SU-DHL-6 (cell line): ENCODE measurements at regions not wholly inside any gene's neighbourhood (a gene's known extent, or its start where the extent isn't known, plus 50 kb on each side); places are given as distances from the start of the nearest gene placed in this dataset.

Experiments
- CTCF ChIP-seq: fragments of 200-600 bp; sonication (generic); IDR thresholded peaks from one replicate; pipeline ENCODE4 v1.5.1; 2017; ENCODE audit warnings: antibody characterized with exemption, mild to moderate bottlenecking, low read length, moderate library complexity; ENCODE audit not compliant: insufficient read depth, poor library complexity, severe bottlenecking
- EZH2phosphoT487 ChIP-seq: fragments of 200-600 bp; sonication (generic), shearing (Covaris generic); conservative IDR thresholded peaks from 2 replicates; pipeline ENCODE4 v1.6.1; 2018; ENCODE audit warnings: mild to moderate bottlenecking, antibody characterized with exemption, low read length, moderate library complexity, mixed read lengths

GRCh38 chr2:19297716-19298115 lies 60.7 kb downstream of the OSR1 start:
- no peak for TF ChIP-seq CTCF
- TF ChIP-seq EZH2phosphoT487, result no peak
